ENCODE measurements at regions not wholly inside any gene's neighbourhood (a gene's known extent, or its start where the extent isn't known, plus 50 kb on each side); places are given as distances from the start of the nearest gene placed in this dataset.

DNA sequence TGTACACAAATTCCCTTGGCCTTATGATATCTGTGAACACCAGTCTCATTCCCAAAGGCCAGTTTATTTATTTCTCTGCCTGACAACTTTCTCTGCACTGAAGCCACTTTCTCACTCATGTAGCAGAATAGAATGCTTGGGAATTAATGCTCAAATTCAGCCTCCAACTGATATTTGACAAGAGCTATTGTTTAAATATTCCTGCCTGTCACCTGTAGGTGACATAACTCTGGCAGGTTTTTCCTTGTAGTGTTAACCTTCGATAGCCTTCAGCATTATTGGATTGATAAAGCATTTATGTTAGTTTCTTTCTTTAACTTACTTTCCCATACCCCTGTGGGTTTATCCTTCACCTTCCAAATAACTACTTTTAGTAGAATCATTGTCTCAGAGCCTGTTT, 1183.2 kb upstream of the ADGRB3 start:
- intact Hi-C loops (cut with micrococcal nuclease) = no loop called here
- ATAC-seq = no peak

DNA sequence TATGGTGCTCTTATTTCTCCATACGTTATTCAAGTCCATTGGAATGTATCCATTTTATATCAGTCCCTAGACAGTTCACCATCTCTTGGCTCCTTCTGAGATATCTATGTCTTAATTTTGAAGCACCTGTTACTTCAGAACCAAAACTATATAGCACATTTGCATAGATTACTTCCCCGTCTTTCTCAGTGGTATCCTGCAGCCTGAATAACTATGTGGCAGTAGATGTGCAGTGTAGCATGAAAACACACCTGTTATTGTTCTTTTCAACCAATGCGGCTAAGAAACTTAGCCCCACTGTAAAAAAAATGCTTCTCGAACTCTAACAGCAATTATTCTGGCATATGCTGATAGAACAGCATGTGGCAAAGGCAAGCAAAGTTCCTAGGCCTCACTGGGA, 1184.4 kb upstream of the ADGRB3 start:
- 19% methylated on average over 4 of the region's 4 CpGs for WGBS (ENCODE audit: insufficient coverage, low coverage, missing lambda C conversion rate)
- Histone ChIP-seq H4K20me1 (replicated peaks; ENCODE audit: control insufficient read depth, insufficient read depth, low read length) (no peaks in the 10 kb centered on the region), H2AFZ (ENCODE audit: low read depth, low read length) (no peak overlapping the region), H3K9me3 (replicated peaks; ENCODE audit: control insufficient read depth, insufficient read depth, low read depth, low read length) (no peaks in the 10 kb centered on the region), H3K36me3 (ENCODE audit: control insufficient read depth, insufficient read depth, low read length) (no peaks in the 10 kb centered on the region), H3K27me3 (ENCODE audit: control insufficient read depth in 2 of 2, insufficient read depth in 2 of 2, low read length in 2 of 2) (no peaks in the 10 kb centered on the region), H3K27ac (ENCODE audit: extremely low read depth, low read depth, low read length) (no peak overlapping the region), H3K4me1 (replicated peaks in 1 of 2; ENCODE audit: control insufficient read depth in 2 of 2, insufficient read depth in 2 of 2, low read length in 2 of 2) (no peaks in the 10 kb centered on the region), H3K4me3 (no peak overlapping the region), H3K9ac (ENCODE audit: insufficient read depth in 1 of 2, low read depth in 2 of 2, low read length in 2 of 2) (no peak overlapping the region), H3K9me1 (ENCODE audit: control insufficient read depth, insufficient read depth, low read length) (no peaks in the 10 kb centered on the region), H3K4me2 (ENCODE audit: insufficient read depth, low read length) (no peak overlapping the region), H3K79me2 (ENCODE audit: control insufficient read depth, insufficient read depth, low read length) (no peaks in the 10 kb centered on the region)
- no TSS peak for BruUV-seq (replicated peaks)
- TF ChIP-seq ATF6 (CRISPR knock-in tag; IDR thresholded peaks at IDR 0.05) = no peak
- no peak for TF ChIP-seq LARP7 (IDR thresholded peaks at IDR 0.05)
- no peak for TF ChIP-seq PPARD (CRISPR knock-in tag; IDR thresholded peaks at IDR 0.05)
- TF ChIP-seq RFX7 (CRISPR knock-in tag; IDR thresholded peaks at IDR 0.05) = no peak
- TF ChIP-seq, protein P1, sequence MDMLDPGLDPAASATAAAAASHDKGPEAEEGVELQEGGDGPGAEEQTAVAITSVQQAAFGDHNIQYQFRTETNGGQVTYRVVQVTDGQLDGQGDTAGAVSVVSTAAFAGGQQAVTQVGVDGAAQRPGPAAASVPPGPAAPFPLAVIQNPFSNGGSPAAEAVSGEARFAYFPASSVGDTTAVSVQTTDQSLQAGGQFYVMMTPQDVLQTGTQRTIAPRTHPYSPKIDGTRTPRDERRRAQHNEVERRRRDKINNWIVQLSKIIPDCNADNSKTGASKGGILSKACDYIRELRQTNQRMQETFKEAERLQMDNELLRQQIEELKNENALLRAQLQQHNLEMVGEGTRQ (CRISPR knock-in tag; IDR thresholded peaks at IDR 0.05) = no peak
- no peak for TF ChIP-seq PHF8 (IDR thresholded peaks at IDR 0.05; ENCODE audit: borderline replicate concordance, low read length)
- no peak for TF ChIP-seq NFRKB (IDR thresholded peaks at IDR 0.05; ENCODE audit: low read depth)
- TF ChIP-seq PRMT5 (CRISPR knock-in tag; IDR thresholded peaks at IDR 0.05) = no peak
- TF ChIP-seq ZNF76 (CRISPR knock-in tag; IDR thresholded peaks at IDR 0.05; ENCODE audit: borderline replicate concordance) = no peak
- TF ChIP-seq, protein P2, sequence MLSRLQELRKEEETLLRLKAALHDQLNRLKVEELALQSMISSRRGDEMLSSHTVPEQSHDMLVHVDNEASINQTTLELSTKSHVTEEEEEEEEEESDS (CRISPR knock-in tag; IDR thresholded peaks at IDR 0.05) = no peak
- no peak for TF ChIP-seq ARHGAP35 (IDR thresholded peaks at IDR 0.05; ENCODE audit: partially characterized antibody)
- no peak for TF ChIP-seq TEAD4 (IDR thresholded peaks at IDR 0.05; ENCODE audit: low read length)
- no peak for TF ChIP-seq TEAD4 (CRISPR knock-in tag; IDR thresholded peaks at IDR 0.05; ENCODE audit: borderline replicate concordance)
- no peak for TF ChIP-seq CXXC5 (CRISPR knock-in tag; IDR thresholded peaks at IDR 0.05)
- CTCF ChIA-PET (ENCODE audit: low intra/inter-chr PET ratio) = no interaction called here
- DNase-seq (ENCODE audit: extremely low read depth in 1 of 4, low spot score in 3 of 4) = no peak
- POLR2A ChIA-PET = no interaction called here
- in situ Hi-C loops (cut with MboI) = no loop called here
- intact Hi-C loops (cut with micrococcal nuclease) = no loop called here
- FAIRE-seq = no peak
- no peak for ATAC-seq

More for the DNA sequence above, 1183.2 kb upstream of the ADGRB3 start:
- Histone ChIP-seq H3K79me2 (ENCODE audit: control insufficient read depth, insufficient read depth, low read length) (no peaks in the 10 kb centered on the region), H3K4me2 (ENCODE audit: insufficient read depth, low read length) (no peak overlapping the region), H3K27ac (ENCODE audit: extremely low read depth, low read depth, low read length) (no peak overlapping the region), H3K27me3 (ENCODE audit: control insufficient read depth in 2 of 2, insufficient read depth in 2 of 2, low read length in 2 of 2) (no peaks in the 10 kb centered on the region), H3K4me1 (replicated peaks in 1 of 2; ENCODE audit: control insufficient read depth in 2 of 2, insufficient read depth in 2 of 2, low read length in 2 of 2) (no peaks in the 10 kb centered on the region), H3K9me1 (ENCODE audit: control insufficient read depth, insufficient read depth, low read length) (no peaks in the 10 kb centered on the region), H3K4me3 (no peak overlapping the region), H3K36me3 (ENCODE audit: control insufficient read depth, insufficient read depth, low read length) (no peaks in the 10 kb centered on the region), H3K9ac (ENCODE audit: insufficient read depth in 1 of 2, low read depth in 2 of 2, low read length in 2 of 2) (no peak overlapping the region), H2AFZ (ENCODE audit: low read depth, low read length) (no peak overlapping the region), H4K20me1 (replicated peaks; ENCODE audit: control insufficient read depth, insufficient read depth, low read length) (no peaks in the 10 kb centered on the region), H3K9me3 (replicated peaks; ENCODE audit: control insufficient read depth, insufficient read depth, low read depth, low read length) (no peaks in the 10 kb centered on the region)
- TF ChIP-seq SLC30A9 (CRISPR knock-in tag; IDR thresholded peaks at IDR 0.05) = no peak
- DNase-seq (ENCODE audit: extremely low read depth in 1 of 4, low spot score in 3 of 4) (no peak), FAIRE-seq (no peak)
- WGBS (ENCODE audit: insufficient coverage, low coverage, missing lambda C conversion rate) = 0% methylated on average over 1 of the region's 1 CpG
- BruUV-seq (replicated peaks) = no TSS peak
- POLR2A ChIA-PET = no interaction called here
- CTCF ChIA-PET (ENCODE audit: low intra/inter-chr PET ratio) = no interaction called here
- in situ Hi-C loops (cut with MboI) = no loop called here

All from K562 (cell line).